ENCODE measurements at regions not wholly inside any gene's neighbourhood (a gene's known extent, or its start where the extent isn't known, plus 50 kb on each side); places are given as distances from the start of the nearest gene placed in this dataset.

DNA sequence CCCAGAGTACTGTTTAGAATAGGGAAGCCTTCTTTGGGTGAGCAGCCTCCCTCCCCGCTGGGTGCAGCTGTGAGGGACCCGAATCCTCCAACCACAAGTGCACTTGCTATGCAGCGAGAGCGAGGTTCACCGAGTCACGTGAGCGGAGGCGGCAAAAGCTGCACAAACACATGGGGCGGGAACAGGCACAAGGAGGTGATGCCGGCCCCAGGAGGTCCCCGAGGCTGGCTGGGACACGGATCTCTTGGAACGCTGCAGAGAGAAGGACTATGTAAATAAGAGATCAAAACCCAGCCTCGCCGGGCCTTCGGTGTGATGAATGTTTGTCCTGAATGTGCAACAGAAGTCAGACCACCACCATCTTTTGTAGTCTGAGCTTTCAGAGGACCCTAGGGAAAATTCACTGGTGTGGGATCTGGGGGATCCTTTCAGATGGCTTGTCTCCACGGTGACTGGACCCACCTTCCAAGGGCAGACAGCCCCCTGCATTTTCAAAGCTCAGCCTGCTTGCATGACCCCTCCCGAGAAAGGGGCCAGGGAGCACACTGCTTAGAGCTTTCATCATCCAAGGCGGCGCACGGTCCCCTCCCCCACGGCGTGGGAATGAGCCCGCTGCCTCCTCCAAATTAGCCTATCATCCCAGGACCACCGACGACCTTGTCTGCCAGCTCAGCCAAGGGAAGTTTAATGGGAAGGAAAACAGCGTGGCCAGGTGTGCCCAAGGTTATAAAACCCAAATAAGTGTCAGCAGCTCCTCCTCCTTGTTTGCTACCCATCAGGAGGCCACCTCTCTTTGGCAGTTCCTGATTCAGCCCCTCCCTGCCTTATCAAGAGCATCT, 327.7 kb downstream of the CXCL12 start:
- DNase-seq, result no peak

DNA sequence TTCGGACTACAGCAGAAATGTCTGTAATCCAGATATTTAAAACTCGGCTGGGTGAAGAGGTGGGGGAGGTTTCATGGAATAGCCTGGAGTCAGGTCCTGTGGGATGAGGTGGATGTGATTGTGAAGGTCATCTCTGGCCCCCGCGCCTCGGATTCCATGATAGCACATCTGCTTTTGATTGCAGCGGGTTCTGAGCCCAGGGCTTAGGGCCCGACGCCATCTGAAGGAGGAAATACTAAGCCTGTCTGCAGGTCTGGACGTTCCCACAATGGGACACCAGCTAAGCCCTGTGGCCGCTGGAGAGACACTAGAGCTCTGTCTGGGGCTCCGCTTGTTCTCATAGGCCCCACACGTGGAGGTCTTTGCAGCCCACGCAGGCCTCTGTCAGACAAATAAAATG, 328.7 kb downstream of the CXCL12 start:
- DNase-seq, result peak; percentile 50

DNA sequence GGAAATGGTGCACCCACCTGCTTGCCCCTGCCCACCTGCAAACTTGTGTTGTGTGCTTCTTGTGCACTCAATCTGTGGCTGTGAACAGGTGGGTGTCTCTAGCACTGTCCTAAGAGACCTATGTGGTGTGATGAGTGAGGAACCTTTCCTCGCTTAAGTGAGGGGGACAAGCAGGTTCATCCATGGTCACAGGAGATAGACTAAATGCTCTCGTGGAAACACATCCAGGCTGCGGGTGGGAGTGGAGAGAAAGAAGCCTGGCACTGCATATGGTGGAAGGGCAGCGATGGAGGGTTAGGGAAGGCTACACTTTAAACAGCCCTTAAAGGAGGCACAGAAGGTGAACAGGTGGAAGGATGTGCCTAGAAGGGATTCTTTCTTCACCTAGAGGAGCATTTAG, 330.9 kb downstream of the CXCL12 start:
- no peak for DNase-seq

DNA sequence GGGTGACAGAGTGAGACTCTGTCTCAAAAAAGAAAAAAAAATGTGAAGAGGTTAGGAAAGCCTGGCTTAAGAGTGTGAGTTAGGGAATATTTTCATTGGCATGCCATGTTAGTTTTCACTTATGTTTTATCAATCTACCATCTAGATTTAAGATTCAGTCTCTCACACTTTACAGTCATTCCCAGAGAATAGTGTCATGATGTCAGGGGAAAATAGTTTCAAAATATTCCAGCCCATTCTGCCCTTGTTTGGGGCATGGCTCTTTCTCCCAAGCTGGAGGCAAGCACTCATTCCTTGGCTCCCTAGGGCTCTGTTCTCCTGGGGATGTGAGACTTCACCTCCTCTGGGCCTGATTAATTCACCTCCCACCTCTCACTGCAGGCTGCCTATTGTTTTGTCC, 331.5 kb downstream of the CXCL12 start:
- no peak for DNase-seq

DNA sequence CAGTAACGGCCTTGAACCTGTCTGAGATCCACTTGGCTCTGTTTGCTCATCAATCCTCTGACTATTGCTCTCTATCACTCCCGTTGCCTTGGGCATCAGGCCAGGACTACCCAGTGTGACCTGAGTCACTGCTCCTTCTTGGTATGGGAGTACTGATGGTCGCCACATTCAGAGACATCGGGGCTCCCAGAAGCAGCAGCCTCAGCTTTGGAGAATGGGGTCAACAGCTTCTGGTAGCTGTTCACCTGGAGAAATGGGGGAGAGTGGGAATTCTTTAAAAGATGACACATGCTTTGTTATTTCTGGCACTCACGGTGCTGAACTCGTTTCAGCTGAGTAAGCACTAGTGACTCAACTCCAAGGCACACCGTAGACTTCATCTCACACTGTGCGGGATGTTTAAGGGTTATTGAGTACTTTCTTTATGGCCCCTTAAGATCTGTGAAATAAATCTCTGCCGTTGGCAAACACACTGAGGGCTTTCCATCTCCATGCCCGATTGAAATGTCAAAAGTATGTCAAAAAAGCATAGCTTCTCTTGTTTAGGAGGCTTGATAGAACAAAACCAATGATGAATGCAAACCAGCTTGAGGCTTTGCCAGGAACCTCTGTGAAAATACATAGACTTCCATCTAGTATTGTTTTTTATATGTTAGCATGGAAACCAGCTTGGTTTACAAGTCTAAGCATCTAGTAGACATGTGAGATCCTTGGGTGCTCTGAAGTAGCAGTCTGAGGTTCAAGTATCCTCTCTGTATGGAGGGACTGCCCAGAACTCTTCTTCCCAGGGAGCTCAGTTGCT, 333.1 kb downstream of the CXCL12 start:
- DNase-seq, result no peak

DNA sequence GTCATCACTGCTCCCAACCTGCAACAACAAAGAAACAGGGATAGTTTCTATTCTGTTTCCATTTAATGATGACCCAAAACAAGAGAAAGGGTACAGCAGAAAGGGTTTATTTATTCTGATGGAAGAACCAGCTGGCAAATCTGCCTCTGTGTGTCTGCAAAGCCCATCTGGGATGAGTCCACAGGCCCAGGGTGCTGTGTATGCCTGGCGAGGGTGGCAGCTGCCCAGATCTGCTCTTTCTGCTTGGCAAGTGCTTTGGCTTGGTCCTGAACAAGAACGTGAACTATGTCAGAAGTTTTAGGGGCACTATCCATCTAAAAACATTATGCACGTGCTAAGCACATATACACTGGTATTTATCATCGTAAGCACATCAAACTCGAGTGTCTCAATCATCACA, 333.8 kb downstream of the CXCL12 start:
- DNase-seq, result no peak

DNA sequence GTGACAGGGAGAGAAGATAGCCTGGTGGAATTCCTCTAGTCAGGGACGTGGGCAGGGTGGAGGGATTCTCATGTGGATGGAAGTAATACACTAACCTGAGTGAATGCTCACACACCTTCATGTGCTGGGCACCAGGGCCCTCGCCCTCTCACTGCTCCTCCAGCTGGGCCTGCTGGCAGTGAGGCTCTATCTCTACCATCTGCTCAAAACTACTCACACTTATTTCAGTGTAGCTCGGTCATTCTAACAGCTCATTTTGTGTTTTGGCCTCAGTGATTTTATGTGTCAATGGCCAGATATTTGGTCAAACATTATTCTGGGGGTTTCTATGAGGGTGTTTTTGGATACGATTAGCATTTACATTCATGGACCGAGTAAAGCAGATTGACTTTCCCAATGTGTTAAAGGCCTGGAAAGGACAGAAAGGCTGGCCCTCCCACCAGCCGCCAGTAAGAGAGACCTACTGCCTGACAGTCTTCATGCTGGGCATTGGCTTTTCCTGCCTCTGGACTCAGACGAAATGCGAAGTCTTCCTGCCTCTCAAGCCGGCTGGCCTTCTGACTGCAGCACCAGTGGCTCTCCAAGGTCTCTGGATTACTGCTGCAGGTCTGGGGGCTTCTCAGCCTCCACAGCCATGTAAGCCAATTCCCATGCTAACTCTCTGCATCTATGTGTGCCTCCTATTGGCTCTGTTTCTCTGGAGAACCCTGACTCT, 335.4 kb downstream of the CXCL12 start:
- DNase-seq, result no peak

DNA sequence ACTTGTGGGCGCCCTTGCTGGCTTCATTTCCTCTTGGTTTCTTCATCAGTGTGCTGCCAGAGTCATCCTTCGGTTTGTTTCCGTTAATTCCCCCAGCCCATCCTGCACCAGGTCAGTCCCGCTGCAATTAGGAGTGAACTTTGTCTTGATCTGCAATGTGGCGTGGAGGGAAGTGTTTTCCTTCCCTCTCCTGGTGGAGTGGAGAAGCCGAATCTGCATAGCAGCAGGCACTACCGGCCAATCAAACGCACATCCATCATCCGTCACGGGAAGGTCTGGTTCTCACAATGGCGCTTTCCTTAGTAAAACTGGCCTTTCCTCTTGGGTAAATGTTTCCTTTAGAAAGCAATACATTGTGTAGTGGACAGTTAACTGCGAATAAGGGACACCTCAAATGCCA, 337.5 kb downstream of the CXCL12 start:
- DNase-seq, result no peak

DNA sequence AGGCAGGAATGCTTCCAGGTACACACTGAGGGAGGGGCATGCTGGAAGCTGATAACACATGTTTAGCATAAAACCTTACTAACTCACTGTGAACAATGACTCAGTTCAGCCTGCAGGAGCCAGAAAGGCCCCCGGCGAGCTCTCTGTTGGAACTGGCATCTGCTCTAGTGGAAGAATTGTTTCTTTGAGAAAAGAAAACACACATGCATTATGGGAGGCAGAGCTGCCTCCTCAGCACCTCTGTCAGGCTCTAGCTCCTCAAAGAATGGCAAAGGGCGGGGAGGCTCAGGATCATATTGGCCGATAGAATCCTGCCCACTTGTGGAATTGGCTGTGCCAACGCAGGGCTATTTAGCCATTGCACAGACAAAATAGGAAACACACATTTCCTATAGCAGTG, 338.3 kb downstream of the CXCL12 start:
- no peak for DNase-seq

DNA sequence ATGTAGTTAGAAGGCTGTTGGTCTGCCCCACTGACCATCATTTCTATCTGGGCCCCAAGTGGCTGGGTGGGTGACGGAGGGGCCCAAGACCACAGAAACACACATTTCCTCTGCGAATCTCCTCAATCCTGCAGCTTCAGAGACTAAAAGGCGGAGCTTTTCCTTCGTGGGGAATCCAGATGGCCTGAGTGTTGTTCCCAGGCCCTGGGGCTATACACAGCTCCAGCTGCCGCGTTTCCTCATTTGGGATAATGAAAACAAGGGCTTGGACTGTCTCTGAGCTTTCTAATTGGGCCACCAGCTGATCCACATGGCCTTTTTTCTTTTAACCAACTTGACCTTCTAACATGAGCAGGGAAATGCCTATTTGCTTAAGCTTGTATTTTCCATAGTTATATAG, 339.9 kb downstream of the CXCL12 start:
- no peak for DNase-seq

DNA sequence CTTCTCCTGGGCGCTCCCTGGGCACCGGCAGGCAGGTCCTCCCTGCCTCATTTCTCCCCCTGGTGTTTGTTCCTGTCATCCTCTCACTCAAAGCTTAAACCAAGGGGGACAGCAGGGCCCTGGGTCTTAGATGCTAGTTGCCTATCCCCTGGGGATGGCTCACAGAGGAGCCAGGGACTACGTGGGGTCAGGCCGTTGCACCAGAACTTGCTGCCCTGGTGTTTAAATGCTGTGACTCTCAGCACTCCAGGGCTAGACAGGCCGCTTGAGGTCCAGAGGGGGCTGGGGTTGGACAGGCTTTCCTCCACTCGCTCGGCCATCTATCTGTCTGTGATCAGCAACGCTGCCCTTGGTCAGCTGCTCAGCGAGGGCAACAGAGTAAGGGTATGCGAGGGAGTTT, 340.3 kb downstream of the CXCL12 start:
- DNase-seq, result no peak

DNA sequence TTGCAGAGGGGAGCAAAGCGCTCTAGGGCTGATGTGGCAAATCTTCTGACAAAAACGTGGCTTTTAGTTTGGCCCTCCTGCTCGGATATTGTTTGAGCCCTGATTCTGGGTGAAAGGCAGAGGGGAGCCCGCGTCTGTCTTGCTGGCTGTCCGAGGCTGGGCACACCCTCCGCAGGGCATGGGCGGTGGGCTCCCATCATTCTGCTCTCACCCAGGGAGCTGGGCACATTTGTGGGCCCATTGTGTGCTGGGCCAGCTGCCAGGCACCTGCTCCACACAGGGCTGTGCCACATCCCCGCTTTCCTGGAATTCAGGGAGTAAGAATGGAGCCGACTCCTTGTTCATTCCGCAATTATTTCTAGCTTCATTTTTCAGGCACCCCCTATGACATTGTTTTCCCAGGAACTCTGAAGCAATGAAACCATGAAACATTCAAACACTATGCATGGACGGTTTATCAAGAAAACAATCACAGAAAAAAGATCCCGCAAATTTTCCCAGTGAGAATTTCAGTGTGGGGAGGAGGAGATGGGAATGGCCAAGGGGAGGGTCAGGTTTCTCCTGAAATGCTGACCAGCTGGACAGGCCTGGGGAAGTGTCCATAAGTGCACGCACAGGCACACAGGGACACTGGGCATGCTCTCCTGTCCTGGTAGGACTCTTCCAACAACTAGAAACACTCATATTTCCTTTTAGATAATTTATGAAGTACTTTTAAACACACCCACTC, 341.1 kb downstream of the CXCL12 start:
- DNase-seq, result no peak

DNA sequence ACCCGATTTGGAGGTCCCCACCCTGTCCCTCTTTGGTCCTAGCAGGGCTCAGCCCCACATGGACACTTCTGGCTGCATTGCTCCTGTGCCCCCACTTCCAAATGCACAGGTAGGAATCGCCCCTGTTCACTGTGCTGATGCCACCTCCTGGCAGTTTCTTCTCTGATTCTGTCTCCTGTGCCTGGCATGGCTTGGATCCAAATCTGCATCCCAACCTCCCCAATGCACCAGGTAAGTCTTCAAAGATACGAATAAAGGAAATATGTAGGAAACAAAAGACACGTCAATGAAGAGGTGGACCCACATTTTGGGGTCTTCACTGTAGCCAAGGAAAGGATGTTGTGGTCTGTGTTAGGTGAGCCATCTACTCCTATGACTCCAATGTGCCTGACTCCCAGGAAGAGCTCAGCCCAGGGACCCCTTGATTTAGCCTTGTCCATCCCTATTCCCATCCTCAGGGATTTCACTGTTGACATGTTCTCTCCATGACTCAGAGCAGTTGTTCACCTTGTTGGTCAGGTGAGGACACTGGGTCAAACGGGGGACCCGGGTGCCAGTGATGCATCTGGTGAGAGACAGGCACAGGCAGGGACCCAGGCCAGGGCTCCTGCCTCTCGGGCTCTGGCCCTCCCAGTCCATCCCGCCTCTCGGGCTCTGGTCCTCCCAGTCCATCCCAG, 341.8 kb downstream of the CXCL12 start:
- no peak for DNase-seq

DNA sequence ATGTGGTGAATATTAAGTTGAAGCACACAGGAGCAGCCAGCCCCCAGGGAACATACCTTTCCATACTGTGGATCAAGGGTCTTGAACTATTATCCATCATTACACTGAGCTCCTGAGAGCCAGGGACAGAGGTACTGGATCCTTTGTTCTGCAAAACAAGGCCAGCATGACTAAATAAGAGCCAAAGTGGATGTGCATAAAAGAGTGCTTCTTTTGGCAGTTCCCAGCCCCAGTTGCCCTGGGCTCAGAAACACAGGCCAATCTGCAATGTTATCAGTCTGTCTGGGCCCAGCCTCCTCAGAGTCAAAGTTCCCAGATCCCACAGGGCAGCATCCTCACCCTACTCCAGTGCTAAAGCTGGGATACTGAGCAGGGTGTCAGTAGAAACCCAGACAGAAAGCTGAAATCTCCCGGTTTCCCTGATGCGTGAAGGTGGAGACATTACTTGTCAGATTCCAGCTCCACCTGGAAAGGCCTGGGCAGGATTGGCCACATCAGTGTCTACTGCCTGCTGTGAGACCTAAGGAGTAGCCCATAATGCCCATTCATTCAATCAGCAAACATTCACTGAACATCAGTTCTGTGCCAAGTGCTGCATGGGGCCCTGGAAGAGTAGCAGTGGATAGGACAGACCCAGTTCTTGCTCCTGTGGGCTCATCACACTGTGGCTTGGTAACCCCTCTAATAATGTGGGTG, 342.7 kb downstream of the CXCL12 start:
- DNase-seq, result no peak

DNA sequence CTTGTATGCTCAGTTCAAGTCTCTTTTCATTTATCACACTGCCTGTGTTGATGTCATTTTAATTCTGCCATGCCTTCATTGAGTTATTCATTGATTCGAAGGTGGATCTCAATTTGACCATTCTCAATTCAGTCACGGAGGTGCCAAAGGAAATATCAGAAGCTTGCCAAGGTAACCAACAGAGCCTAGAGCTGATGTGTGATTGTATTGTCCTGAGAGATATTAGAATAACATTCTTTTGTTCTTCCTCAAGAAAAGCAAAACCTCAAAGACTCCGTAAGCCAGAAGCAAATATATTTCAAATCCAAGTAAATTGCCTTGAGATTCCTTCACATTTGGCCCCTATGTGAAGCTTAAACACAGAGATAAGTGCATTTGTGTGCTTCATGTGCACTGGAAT, 345.3 kb downstream of the CXCL12 start:
- DNase-seq, result no peak

DNA sequence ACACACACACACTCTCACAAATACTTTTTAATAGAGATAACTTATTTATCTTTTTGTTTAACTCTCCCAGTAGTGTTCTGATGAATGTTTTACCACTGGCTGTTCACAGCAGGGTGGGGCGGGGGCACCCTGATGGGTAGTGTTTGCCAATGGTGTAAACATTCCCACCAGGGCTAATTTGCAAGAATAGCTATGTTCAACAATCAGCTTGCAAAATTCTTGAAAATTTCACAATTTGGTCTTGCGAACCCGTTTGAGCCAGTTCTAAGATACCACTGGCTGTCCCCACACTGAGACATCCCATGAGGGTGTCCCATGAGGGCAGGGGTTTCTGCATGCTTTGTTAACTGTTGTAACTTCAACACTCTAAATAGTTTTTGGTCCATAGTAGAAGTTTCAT, 348.5 kb downstream of the CXCL12 start:
- DNase-seq, result no peak

DNA sequence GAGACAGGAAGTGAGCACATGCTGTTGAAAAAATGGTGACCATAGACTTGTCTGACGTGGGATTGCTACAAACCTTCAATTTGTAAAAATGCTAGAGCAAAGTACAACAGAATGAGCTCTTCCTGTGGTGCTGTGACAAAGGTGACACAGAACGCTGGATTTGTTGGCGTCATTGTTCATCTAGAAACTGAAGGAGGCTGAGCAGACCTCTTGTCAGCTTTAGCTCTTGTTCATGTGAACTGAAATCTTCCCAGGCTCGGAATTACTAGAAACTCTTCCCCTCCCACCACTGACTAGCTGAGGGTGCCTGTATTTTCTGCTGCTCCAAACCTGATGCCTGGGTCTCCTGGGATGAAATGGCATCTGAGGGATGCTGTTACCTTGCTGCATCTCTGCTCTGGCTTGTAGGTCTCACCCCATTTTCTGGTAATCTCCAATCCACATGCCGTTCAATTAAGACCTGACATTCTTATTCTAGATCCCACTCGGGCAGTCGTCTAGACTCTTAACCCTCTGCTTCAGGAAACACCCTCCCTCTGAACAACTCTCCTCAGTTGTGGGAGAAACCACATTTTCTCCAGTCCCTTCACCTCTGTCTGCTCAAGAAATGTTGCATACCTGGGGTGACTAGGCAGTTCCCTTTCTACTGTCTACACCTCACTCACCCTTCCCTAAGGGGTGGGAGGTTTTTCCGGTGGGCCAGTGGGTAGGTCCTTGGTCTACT, 349.3 kb downstream of the CXCL12 start:
- no peak for DNase-seq

DNA sequence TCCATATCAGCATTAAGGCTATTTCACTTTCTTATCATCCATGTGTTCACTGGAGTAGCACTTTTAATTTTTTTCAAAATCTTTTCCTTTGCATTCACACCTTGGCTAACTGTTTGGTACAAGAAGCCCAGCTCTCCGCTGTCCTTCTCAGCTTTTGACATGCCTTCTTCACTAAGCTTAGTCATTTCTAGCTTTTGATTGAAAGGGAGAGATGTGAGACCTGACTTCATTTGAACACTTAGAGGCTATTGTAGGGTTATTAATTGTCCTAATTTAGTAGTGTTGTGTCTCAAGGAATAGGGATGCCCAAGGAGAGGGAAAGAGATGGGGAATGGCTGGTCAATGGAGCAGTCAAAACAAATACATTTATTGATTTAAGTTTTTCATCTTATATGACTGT, 350.0 kb downstream of the CXCL12 start:
- no peak for DNase-seq

DNA sequence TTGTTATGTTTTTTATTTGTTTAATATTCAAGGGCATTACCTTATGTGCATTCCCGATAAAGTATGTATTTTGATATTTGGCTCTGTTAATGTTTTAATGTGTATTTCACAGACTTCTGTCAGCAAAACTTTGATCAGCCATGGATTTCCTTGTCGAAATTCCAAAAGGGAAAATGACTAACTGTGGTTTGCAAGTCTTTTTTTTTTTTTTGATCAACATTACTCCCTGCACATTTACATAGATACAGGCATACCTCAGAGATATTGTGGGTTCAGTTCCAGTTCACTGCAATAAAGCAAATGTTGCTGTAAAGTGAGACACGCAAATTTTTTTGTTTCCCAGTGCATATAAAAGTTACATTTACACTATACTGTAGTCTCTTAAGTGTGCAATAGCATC, 351.9 kb downstream of the CXCL12 start:
- DNase-seq, result no peak

DNA sequence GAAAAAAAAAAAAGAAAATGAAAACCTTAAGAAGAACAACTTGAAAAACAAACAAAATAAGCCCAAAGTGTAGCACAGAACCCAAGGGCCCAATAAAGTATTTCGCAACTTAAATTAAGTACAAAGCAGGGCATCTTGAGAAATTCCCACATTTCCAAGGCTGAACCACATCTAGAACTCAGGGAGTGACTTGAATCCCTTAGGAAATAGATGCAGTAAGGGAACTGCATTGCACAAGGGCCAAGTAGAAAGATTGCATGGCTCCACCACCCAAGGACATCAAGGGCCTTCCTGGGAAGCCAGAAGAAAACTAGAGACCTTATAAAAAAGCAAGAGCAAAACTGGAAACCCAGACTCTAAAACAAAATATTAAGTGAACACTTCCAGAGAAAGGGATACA, 352.7 kb downstream of the CXCL12 start:
- DNase-seq, result no peak

All from muscle of arm (tissue), 1 donor.